ENCODE measurements at regions not wholly inside any gene's neighbourhood (a gene's known extent, or its start where the extent isn't known, plus 50 kb on each side); places are given as distances from the start of the nearest gene placed in this dataset.
"Not testable (repeated sequence)": the region's sequence is repeated elsewhere in the genome, so short reads cannot be mapped to it uniquely, and the experiment has no call there.

DNA sequence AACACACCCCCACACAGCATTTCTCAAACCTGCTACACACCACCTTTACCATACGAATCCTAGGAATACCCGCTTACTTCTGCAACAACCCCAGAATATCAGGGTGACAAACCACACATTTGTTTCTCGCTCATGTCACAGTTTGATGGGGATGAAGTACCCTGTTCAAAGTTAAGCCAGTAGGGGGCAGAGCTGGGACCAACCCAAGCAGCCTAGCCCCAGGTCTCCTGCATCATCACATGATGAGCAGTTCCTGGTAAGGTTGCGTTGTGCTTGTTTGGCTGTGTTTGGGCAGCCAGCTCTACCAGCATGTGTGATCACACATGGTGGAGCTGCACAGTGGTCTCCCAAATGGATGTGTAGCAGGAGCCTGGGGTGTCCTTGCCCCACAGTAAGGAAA, 103.6 kb upstream of the C16orf82 start:
- intact Hi-C loops (cut with micrococcal nuclease), result no loop called here

DNA sequence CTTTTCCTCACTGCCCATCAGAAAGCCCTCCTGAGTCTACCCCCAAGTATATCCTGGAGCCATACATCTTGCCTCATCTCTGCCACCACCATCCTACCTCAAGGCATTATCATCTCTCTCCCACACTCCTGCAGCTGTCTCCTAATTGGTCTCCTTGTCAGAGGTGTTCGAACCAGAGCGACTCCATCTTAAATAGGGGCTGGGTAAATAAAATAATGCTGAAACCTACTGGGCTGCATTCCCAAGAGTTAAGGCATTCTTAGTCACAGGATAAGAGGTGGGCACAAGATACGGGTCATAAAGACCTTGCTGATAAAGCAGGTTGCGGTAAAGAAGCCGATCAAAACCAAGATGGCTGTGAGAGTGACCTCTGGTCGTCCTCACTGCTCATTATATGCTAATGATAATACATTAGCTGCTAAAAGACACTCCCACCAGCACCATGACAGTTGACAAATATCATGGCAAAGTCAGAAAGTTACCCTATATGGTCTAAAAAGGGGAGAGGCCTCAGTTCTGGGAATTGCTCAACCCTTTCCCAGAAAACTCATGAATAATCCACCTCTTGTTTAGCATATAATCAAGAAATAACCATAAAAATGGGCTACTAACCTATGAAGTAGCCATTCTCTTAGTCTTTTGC, 97.0 kb upstream of the C16orf82 start:
- intact Hi-C loops (cut with micrococcal nuclease), result no loop called here

DNA sequence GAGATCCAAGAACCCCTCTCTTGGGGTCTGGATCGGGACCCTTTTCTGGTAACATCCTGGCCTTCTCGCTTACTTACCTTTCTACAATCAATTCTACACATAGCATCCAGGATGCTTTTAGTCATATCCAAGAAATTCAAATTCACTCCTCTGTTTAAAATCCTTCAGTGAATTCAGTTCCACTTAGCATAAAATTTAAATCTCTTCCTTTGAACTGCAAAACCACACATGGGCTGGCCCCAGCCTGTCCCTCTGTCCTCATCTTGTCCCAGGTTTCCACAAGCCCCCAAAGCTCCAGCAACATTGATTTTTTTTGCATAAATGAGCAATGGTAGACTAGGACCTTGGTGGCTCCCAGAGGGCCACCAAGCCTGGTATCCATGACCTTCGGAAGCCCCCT, 96.4 kb upstream of the C16orf82 start:
- intact Hi-C loops (cut with micrococcal nuclease), result no loop called here

DNA sequence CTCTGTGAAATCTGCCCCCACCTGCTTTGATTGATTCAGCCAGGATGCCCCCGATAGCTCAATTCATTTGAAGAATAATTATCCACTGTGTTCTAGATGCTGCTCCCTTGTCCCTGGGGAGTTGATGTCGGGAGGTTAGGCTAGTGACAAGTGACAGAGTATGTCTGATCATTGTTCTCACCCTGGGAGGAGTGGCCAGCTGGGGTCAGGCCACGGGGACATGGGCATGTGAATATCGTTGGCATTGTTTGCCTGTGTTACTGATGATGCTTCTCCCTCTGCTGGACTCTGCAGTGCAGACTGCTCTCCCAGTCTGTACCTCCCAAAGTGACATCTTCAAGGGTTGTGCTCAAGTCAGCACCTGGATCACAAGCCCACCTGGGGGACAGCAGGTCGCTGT, 89.9 kb upstream of the C16orf82 start:
- intact Hi-C loops (cut with micrococcal nuclease), result no loop called here

DNA sequence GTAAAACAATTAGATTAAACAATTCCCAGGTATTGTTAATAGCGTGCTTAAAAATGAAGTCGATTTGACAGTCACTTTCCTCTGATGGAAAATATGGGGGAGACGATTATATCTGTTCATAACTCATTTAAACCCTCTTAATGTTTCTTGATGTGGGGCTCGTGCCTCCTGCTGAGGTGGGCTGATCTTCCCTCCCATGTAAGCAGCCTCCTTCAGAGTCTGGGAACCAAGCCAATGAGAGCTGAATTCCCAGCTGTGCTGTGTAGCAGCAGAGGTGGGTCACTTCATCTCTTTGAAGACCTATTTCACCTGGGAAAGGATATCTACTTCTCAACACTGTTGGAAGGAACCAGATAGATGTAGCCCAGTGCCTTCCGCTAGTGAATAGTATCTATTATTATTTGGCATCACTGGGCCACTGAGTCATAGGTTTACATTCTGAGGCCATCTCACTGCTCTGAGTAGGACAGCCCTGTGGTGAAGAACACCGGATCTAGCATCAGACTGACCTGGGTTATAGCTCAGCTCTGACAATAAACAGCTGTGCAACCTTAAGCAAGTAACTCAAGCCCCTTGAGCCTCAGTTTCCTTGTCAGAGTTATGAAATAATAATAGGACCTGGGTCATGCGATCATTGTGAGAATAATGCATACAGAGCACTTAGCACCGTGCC, 85.3 kb upstream of the C16orf82 start:
- intact Hi-C loops (cut with micrococcal nuclease), result no loop called here

DNA sequence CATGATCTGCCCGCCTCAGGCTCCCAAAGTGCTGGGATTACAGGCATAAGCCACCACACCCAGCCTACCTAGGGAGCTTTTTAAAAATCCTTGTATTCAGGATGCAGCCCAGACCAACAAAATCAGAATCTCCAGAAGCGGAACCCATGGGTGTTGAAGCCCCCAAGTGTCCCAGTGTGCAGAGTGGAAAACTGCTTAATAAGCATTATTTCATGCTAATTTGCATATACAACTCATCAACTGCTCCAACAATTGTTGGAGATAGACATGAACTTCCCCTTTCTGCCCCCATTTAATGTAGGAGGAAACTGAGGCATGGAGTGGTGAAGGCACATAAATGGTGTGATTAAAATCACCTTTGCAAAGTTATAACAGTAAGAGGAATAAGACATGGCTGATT, 84.3 kb upstream of the C16orf82 start:
- intact Hi-C loops (cut with micrococcal nuclease), result no loop called here

DNA sequence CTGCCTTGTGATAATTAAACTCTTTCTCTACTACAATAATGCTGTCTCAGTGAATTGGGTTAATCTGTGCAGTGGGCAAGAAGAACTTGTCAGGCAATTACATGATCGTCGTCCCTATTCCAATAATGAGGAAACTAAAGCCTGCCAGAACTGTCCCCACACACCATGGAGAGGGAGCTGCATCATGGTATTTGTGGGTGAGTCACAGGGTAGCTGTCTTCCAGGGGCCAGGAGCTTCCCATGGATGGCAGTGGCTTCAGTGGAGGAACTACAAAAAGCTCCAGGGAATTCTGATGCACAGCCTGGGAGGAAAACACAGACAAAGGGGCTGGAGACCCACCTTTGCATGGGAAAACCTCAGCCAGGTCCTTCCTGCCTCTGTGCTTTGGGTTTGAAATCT, 83.3 kb upstream of the C16orf82 start:
- intact Hi-C loops (cut with micrococcal nuclease), result no loop called here

DNA sequence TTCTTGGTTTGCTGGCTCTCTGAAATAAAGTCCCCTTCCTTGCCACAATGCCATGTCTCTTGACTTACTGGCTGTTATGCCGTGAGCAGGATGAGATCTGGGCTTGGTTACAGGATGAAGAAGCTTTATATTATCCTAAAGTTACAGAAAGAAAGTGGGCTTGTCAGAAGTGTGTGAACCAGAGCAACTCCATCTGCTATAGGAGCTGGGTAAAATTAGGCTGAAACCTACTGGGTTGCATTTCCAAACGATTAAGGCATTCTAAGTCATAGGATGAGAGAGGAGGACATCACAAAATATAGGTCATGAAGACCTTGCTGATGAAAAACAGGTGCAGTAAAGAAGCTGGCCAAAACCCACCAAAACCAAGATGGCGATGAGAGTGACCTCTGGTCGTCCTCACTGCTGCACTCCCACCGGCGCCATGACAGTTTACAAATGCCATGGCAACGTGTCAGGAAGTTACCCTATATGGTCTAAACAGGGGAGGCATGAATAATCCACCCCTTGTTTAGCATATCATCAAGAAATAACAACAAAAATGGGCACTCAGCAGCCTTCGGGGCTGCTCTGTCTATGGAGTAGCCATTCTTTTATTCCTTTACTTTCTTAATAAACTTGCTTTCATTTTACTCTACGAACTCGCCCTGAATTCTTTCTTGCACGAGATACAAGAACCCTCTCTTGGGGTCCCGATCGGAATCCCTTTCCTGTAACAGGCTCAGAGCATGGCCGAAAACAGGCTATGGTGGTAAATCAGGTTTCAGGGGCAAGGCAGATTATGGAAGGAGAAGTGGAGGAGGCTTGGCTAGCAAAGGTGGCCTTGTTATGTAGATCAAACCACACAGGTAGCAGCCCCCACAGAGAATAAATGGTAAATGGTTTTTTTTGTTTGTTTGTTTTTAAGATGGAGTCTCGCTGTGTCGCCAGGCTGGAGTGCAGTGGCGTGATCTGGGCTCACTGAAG, 81.3 kb upstream of the C16orf82 start:
- intact Hi-C loops (cut with micrococcal nuclease), result no loop called here

DNA sequence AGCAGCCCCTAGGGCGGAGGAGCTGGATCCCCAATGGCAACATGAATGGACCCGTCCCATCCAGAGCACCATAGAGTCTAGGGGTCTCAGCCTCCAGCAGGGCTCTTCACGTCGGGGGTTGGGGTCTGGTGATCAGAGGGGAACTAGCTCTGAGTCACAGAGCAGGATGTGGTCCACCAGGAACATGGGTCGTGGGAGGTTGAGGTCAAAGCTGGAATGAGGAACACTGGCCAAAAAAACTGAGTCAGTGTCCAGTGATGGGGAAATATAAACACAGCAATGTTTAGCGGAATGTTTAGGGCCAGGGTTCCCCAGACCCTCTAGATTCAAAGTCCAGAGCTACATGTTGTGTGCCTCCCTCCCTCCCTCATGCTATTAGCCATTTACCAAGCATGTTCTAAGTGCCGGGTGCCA, 79.1 kb upstream of the C16orf82 start:
- intact Hi-C loops (cut with micrococcal nuclease), result no loop called here

DNA sequence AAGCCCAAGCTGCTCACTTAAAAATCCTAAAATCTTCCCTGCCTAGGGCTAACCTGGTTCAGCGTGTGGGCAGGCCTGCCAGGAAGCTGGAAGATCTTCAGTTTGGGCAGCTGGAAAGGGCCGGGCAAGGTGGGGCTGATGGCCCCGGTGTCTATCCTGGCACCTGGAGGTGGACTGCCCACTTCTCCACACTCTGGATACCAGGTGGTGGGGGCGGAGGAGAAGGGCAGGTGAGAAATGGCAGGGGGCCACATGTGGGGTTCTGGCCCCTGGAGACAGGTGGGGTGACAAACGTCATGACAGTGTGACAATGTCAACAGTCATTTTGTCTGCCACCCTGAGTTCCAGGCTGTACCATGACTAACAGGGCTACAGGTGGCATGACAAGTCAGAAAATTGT, 78.5 kb upstream of the C16orf82 start:
- intact Hi-C loops (cut with micrococcal nuclease), result no loop called here

DNA sequence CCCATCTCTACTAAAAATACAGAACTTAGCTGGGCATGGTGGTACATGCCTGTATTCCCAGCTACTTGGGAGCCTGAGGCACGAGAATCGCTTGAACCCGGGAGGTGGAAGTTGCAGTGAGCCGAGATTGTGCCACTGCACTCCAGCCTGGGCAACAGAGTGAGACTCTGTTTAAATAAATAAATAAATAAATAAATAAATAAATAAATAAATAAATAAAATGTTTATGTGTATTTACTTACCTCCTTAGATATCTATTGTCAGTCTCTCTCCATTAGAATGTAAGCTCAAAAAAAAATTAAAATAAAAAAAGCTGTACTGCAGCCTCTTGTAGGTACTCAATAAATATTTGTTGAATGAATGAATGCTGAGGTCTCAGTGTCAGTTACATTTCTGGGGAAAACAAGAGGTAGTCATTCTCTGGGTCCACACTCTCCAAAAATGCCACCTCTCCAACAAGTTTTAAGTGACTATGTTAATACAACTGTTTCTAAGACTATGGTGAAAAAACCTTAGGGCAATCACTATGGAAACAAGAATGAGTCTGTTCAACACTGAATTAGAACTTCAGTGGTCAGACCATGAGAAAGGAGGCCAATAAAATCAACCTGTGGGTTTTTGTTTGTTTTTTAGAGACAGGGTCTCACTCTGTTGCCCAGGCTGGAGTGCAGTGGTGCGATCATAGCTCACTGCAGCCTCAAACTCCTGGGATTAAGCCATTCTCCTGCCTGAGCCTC, 76.2 kb upstream of the C16orf82 start:
- intact Hi-C loops (cut with micrococcal nuclease), result not testable (repeated sequence)

DNA sequence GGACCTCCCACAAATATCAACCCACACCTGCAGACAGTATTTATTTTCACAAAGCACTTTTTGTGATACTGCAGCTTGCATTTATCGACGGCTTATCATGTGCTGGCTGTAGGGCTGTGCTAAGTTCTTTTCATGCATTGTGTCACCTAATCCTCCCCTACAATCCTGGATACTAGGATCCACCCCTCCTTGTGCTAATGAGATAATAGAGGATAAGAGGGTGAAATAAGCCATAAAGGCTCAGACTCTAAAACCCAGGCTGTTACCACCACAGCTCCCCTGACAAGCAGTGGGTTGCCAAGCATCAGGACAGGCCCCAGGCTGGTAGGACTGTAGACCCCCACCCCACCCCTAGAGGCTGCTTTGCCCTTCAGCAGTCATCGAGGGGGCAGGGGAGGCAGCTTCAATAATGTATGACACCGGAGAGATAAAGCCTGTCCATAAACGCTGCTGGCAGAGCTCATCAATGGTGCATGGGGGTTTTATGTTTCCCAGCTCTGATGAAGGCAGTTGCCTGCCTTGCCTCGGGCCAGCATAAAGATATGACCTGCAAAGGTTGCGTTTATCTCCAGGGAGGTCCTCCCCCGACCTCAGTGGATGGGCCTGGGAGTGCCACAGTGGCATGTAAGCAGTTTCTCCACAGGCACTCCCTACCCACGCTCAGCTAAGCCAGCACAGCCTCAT, 73.9 kb upstream of the C16orf82 start:
- intact Hi-C loops (cut with micrococcal nuclease), result no loop called here

DNA sequence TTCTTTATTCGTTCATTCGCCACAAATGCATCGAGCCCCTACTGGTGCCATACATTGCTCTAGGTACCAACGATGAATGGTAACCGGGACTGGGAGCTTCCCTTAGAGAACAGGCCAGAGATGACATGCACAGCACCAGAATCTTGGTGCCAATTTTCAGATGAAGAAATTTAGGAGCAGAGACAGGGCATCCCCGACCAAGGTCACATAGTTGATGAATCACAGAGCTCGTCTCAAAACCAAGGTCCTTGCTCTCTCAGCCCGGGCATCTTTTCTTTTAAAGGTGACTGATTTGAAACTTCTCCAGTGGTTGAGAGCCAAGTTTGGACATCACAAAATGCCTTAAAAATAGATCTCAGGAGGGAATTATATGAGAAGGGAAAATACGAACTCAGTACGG, 73.2 kb upstream of the C16orf82 start:
- intact Hi-C loops (cut with micrococcal nuclease), result no loop called here

DNA sequence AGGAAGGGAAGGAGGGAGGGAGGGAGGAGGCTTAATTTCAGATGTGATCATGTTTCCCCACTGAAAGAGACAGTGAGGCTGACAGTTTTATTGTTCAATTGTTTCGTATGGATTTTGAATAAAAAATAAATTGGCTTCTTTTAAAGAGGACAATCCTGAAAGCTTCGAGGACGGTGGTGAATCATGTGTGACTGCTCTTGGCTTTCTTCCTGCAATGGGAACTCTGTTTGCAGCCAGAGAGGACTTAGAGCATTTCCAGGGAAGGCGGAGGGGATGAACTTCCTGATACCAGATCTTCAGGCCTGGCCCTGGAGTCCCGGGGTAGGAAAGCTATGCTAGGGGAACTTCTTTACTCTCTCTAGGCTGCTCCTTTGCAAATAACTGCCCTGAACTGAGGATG, 72.8 kb upstream of the C16orf82 start:
- intact Hi-C loops (cut with micrococcal nuclease), result no loop called here

DNA sequence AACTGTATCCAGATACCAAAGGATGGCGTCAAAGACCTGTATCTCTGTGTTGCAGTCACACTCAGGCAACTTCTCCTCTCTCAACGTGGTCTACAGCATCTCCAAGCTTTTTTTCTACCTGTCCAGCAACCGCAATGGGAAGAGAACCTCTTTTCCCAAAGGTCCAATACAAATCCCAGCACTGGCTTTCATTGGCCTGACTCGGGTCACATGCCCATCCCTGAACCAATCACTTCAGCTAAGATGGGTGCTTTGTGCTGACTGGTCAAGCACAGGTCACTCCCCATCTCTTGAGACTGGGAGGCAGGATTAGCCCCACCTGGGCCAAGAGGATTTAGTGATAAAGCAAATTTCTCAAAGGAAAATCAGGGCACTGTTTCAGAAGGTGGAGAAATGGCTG, 71.2 kb upstream of the C16orf82 start:
- intact Hi-C loops (cut with micrococcal nuclease), result no loop called here

DNA sequence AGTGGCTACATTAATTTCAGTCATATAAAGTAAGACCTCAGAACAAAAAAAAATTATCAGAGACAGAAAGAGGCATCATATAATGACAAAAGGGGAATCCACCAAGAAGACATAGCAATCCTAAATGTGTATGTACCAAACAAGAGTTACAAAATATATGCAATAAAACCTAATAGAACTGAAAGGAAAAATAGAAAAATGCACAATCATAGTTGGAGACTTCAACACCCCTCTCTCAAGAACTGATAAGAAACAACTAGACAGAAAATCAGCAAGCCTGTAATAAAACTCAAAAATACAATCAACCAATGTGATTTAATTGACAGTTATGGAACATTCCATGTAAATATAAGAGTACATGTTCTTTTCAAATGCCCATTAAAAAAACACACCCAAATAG, 61.3 kb upstream of the C16orf82 start:
- intact Hi-C loops (cut with micrococcal nuclease), result no loop called here
